NCI-H2196 (cell line): ENCODE measurements at regions not wholly inside any gene's neighbourhood (a gene's known extent, or its start where the extent isn't known, plus 50 kb on each side); places are given as distances from the start of the nearest gene placed in this dataset.
"Not testable (repeated sequence)": the region's sequence is repeated elsewhere in the genome, so short reads cannot be mapped to it uniquely, and the experiment has no call there.

Source experiments
- DNase-seq: peaks from one replicate; lab custom pipeline; 2025; ENCODE audit not compliant: unreplicated experiment; lab: John Stamatoyannopoulos, UW

GRCh38 chr13:38283346-38283745 is 66.3 kb upstream of the UFM1 start:
- DNase-seq: no peak

GRCh38 chr13:38265132-38265497 is 84.5 kb upstream of the UFM1 start:
- no peak for DNase-seq

- no peak for DNase-seq
Measured at GRCh38 chr13:38264363-38265131, 85.1 kb upstream of the UFM1 start.

GRCh38 chr13:38262211-38262610 is 87.4 kb upstream of the UFM1 start:
- DNase-seq: no peak

GRCh38 chr13:38255600-38255999 is 94.1 kb upstream of the UFM1 start:
- DNase-seq: no peak

- DNase-seq: no peak
Measured at GRCh38 chr13:38239874-38240273, 109.8 kb upstream of the UFM1 start.

- no peak for DNase-seq
Measured at GRCh38 chr13:38228322-38228721, 121.3 kb upstream of the UFM1 start.

- DNase-seq: no peak
Measured at GRCh38 chr13:38226496-38226895, 123.2 kb upstream of the UFM1 start.

GRCh38 chr13:38223089-38223488 is 126.6 kb upstream of the UFM1 start:
- DNase-seq: no peak

GRCh38 chr13:38221120-38221519 is 128.5 kb upstream of the UFM1 start:
- DNase-seq: not testable (repeated sequence)

- no peak for DNase-seq
Measured at GRCh38 chr13:38216181-38216580, 133.5 kb upstream of the UFM1 start.

- no peak for DNase-seq
Measured at GRCh38 chr13:38213314-38213713, 136.3 kb upstream of the UFM1 start.

- DNase-seq: no peak
Measured at GRCh38 chr13:38210928-38211596, 138.6 kb upstream of the UFM1 start.

- DNase-seq: no peak
Measured at GRCh38 chr13:38204556-38204955, 145.1 kb upstream of the UFM1 start.

- DNase-seq: no peak
Measured at GRCh38 chr13:38202740-38203139, 146.9 kb upstream of the UFM1 start.

- DNase-seq: no peak
Measured at GRCh38 chr13:38191016-38191415, 158.6 kb upstream of the UFM1 start.

- DNase-seq: no peak
Measured at GRCh38 chr13:38180670-38181069, 169.0 kb upstream of the UFM1 start.

GRCh38 chr13:38180126-38180525 is 169.5 kb upstream of the UFM1 start:
- no peak for DNase-seq

GRCh38 chr13:38176664-38177063 is 173.0 kb upstream of the UFM1 start:
- no peak for DNase-seq

GRCh38 chr13:38173403-38173802 is 176.2 kb upstream of the UFM1 start:
- DNase-seq: no peak

GRCh38 chr13:38167164-38167822 is 182.4 kb upstream of the UFM1 start:
- DNase-seq: no peak

- no peak for DNase-seq
Measured at GRCh38 chr13:38166116-38166515, 183.5 kb upstream of the UFM1 start.
